CD4-positive, alpha-beta T cell treated with Interleukin-4 for 4 hours (primary cell): ENCODE measurements at regions not wholly inside any gene's neighbourhood (a gene's known extent, or its start where the extent isn't known, plus 50 kb on each side); places are given as distances from the start of the nearest gene placed in this dataset.
"Not testable (repeated sequence)": the region's sequence is repeated elsewhere in the genome, so short reads cannot be mapped to it uniquely, and the experiment has no call there.

Experiments used
- DNase-seq: peaks from one replicate; pipeline ENCODE4 v3.0.0-alpha.2; 2020

GRCh38 chr17:5871666-5872065 is 198.5 kb upstream of the WSCD1 start:
- no peak for DNase-seq

- DNase-seq = no peak
Observed at GRCh38 chr17:5872831-5873230, 197.3 kb upstream of the WSCD1 start.

DNA sequence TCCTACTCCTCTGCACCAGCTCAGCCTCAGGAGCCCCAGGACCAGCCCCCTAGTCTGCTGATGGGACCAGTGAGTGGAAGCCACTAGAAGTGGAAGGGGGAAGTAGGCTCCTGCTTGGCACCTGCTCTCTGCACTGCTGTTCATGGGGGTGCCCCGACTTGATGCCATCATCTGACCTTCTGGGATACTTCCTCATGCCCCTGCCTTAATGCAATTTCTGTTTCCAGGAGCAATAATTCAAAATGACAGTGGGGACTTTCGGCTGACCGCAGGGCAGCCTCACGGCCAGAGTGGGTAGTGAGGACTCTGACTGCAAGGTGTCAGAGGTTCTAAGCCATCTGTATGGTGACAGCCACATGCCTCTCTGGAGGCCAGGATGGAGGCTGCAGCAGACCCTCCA is 196.4 kb upstream of the WSCD1 start:
- no peak for DNase-seq

GRCh38 chr17:5874486-5874885 is 195.7 kb upstream of the WSCD1 start:
- DNase-seq = no peak

- no peak for DNase-seq
Observed at GRCh38 chr17:5877366-5877765, 192.8 kb upstream of the WSCD1 start.

DNA sequence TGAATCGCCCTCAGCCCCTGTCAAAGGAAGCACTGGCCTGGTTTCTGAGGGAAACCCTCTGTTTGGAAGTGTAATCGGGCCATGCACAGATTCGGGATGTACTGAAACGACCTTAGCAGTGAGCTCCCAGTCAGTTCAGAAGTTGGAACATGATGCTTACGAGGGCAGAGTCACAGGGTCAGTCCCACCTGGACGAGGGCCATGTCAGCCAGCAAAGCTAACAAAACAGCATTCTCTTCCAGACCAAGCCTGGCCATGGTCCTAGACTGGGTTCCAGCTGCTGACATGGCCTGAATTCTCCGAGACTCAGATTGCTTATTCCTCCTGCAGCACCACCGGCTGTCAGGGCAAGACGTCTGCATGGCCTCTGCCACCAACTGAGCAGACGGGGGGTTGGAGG is 192.2 kb upstream of the WSCD1 start:
- no peak for DNase-seq

GRCh38 chr17:5881849-5882248 is 188.3 kb upstream of the WSCD1 start:
- no peak for DNase-seq

DNA sequence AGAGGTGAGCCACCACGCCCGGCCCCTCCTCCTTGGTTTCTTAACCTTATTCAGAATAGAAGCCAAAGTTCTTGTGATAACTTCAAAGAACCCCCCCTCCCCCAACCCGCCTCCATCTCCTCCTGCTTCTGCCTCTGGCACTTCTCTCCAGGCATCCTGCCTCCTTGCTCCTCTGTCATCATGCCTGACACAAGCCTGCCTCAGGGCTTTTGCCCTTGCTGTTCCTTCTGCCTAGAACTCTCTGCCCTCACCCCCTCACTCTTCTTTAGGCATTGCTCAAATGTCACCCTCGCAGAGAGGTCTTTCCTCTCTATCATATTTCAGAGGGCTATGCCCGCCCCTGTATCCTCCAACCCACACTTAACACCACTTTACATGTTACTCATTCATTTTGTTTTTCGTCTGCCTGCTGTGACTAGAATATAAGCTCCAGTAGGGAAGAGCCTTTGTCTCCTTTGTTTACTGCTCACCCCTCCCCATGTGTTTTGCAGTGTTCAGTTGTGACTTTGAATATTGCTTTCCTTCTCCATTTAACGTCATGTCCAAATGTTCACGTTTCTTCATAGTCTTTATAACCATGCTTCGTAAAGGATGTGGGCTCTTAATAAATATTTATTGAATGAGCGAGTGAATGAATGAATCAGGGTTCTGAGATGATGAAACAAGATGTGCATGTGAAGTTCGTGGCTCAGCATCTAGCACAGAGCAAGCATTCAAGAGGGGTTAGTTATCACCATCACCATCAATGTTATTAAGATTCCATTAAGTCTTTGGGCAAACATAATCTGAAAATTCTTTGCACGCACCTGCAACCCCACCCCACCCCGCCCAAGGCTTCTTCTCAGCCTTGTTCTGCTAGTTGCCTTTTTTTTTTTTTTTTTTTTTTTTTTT is 186.2 kb upstream of the WSCD1 start:
- DNase-seq = no peak

DNA sequence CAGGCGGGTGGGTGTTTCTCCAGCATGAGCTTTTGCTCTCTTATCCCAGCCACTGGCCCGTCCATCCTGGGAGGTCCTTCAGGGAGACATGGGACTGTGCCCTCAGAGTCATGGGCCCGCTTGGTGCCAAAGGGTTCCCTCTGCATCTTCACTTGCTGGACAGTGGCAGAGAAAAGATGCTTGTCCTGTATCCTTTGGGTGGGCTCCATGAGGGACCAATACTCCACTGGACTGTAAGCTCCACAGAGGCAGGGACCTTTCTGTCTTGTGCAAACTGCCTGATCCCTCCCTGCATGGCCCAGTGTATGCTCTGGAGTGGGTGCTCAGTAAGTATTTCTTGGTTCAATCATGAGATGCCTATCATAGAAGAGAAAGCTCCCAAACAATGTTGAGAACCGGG is 184.8 kb upstream of the WSCD1 start:
- no peak for DNase-seq

GRCh38 chr17:5888811-5889210 is 181.4 kb upstream of the WSCD1 start:
- no peak for DNase-seq

GRCh38 chr17:5892921-5893675 is 177.1 kb upstream of the WSCD1 start:
- DNase-seq = no peak

GRCh38 chr17:5893741-5894140 is 176.4 kb upstream of the WSCD1 start:
- no peak for DNase-seq

- DNase-seq = no peak
Observed at GRCh38 chr17:5895276-5895675, 174.9 kb upstream of the WSCD1 start.

DNA sequence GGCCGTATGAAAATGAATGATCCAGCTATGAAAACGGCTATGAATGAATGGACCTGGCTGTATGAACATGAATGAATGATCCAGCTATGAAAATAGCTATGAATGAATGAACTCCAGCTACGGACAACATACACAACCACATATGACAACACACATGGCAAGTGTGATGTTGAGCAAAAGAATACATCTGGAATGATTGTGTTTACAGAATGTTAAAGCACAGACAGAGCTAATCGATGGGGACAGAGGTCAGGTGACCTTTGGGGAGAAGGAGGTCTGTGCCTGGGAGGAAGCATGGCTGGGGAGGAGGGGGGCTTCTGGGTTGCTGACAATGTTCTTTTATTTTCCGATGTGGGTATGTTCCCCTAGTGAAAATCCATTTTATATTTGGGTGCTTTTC is 174.0 kb upstream of the WSCD1 start:
- no peak for DNase-seq

GRCh38 chr17:5897275-5897911 is 172.8 kb upstream of the WSCD1 start:
- no peak for DNase-seq

- DNase-seq = not testable (repeated sequence)
Observed at GRCh38 chr17:5897981-5898380, 172.2 kb upstream of the WSCD1 start.

DNA sequence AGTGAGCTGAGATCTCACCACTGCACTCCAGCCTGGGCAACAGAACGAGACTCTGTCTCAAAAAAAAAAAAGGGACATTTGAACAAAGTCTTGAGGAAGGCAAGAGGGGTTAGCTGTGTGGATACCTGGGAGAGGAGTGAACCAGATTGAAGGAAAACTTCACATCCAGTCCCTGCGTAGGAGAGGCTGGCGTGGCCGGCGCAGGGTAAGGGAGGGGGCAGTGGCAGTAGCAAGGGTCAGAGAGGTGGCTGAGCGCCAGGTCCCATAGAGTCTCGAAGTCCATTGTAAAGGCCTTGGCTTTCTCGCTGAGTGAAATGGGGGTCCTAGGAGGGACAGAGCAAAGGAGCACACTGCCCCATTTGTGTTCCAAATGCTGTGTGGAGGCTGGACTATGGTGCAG is 171.8 kb upstream of the WSCD1 start:
- no peak for DNase-seq

GRCh38 chr17:5899496-5900195 is 170.5 kb upstream of the WSCD1 start:
- no peak for DNase-seq

DNA sequence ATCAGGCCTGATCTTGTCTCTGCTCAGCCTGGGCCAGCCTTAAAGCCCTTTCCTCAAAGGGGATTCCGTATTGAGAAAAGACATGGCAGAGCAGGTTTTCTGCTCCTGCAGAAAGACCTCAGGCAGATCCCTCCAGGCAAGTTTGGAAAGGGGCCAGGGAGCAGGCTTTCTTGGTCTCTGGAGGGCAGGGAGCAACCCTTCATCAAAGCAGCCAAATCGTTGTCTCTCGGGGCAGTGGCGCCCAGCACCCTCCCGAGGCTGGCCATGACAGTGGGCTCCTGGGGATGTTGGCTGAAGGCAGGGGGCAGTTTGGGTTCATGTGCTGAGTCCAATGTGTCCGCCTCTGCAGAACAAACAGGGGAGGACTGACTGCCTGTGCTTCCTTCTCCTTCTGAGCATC is 168.4 kb upstream of the WSCD1 start:
- DNase-seq = no peak

GRCh38 chr17:5902181-5903140 is 167.7 kb upstream of the WSCD1 start:
- DNase-seq = no peak

DNA sequence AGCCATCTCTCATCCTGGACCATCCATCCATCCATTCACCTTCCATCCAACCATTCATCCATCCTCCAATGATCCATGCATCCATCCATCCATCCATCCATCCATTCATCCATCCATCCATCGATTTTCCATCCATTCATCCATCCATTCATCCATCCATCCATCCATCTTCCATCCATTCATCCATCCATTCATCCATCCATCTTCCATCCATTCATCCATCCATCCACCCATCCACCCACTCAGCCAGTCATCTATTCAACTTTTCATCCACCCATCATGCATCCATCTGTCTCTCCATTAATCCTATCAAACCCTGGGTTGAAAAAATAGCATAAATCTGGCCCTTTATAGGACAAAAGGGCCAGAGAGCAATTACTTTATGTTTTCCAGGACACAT is 158.3 kb upstream of the WSCD1 start:
- DNase-seq = no peak

GRCh38 chr17:5913032-5913531 is 157.1 kb upstream of the WSCD1 start:
- no peak for DNase-seq
